Lower leg skin (tissue), 4 donors: ENCODE measurements at regions not wholly inside any gene's neighbourhood (a gene's known extent, or its start where the extent isn't known, plus 50 kb on each side); places are given as distances from the start of the nearest gene placed in this dataset.
"Not testable (repeated sequence)": the region's sequence is repeated elsewhere in the genome, so short reads cannot be mapped to it uniquely, and the experiment has no call there.

Experiments used
- DNase-seq, 2 donors: peaks; one replicate each; pipeline ENCODE4 v3.0.0-alpha.2; 2019; ENCODE audit warnings: low spot score in 2 of 2
- H3K4me3 ChIP-seq: fragments of 200-600 bp; sonication (generic); 2 replicates; pipeline ENCODE4 v1.5.1; 2017; ENCODE audit warnings: mild to moderate bottlenecking, low read depth; ENCODE audit not compliant: poor library complexity, severe bottlenecking
- CTCF ChIP-seq, 3 donors: fragments of 450-650 bp; IDR thresholded peaks; one replicate each; pipeline ENCODE4 v1.5.1; 2016; ENCODE audit warnings: antibody characterized with exemption in 3 of 3, mild to moderate bottlenecking in 3 of 3, moderate library complexity in 2 of 3
- POLR2A ChIP-seq, 2 donors: fragments of 450-650 bp; IDR thresholded peaks; one replicate each; pipeline ENCODE4 v1.6.1; 2016 to 2017; ENCODE audit warnings: antibody characterized with exemption in 2 of 2, mild to moderate bottlenecking in 1 of 2, moderate library complexity in 1 of 2
- WGBS, 2 donors: methylation state at CpG; one replicate each; pipeline ENCODE4 v1.1.5; 2018; 5-methylcytosine and 5-hydroxymethylcytosine counted together
- intact Hi-C: fragments of 100-400 bp; cut with DNase I; formaldehyde crosslinking; loops from one replicate; pipeline ENCODE4 v1.15.0; 2023; ENCODE audit warnings: low total_unique reads

GRCh38 chr18:1544016-1544415 lies 639.3 kb downstream of the ADCYAP1 start:
- TF ChIP-seq POLR2A (IDR thresholded peaks at IDR 0.05) = no peak
- no peak for TF ChIP-seq CTCF (IDR thresholded peaks at IDR 0.05)
- 58 to 70% methylated on average over 3 of the region's 3 CpGs for WGBS, 2 donors
- intact Hi-C loops = no loop called here
- DNase-seq = no peak
- no peak overlapping the region for H3K4me3 ChIP-seq

- DNase-seq, intact Hi-C loops, H3K4me3 ChIP-seq: not testable (repeated sequence)
- WGBS, 2 donors = 58 to 95% methylated on average over 1 of the region's 1 CpG
Observed at GRCh38 chr18:1557711-1558110, 653.0 kb downstream of the ADCYAP1 start.

- no peak overlapping the region for H3K4me3 ChIP-seq
- 57 to 79% methylated on average over 3 of the region's 3 CpGs for WGBS, 2 donors
- intact Hi-C loops = no loop called here
- TF ChIP-seq POLR2A (IDR thresholded peaks at IDR 0.05) = no peak
- no peak for DNase-seq
Observed at GRCh38 chr18:1559563-1559962, 654.9 kb downstream of the ADCYAP1 start.

GRCh38 chr18:1564793-1565192 lies 660.1 kb downstream of the ADCYAP1 start:
- H3K4me3 ChIP-seq = no peak overlapping the region
- DNase-seq = no peak
- intact Hi-C loops = no loop called here
- 69% methylated on average over 3 of the region's 3 CpGs for WGBS, 2 donors
- no peak for TF ChIP-seq CTCF (IDR thresholded peaks at IDR 0.05)
- no peak for TF ChIP-seq POLR2A (IDR thresholded peaks at IDR 0.05)

- TF ChIP-seq CTCF (IDR thresholded peaks at IDR 0.05) = no peak
- TF ChIP-seq POLR2A (IDR thresholded peaks at IDR 0.05) = no peak
- WGBS, 2 donors = 45 to 51% methylated on average over 2 of the region's 2 CpGs
- intact Hi-C loops = no loop called here
- H3K4me3 ChIP-seq = no peak overlapping the region
- DNase-seq = no peak
Observed at GRCh38 chr18:1571206-1571605, 666.5 kb downstream of the ADCYAP1 start.

- intact Hi-C loops = no loop called here
- DNase-seq = no peak
- 68 to 71% methylated on average over 5 of the region's 5 CpGs for WGBS, 2 donors
- no peak for TF ChIP-seq CTCF (IDR thresholded peaks at IDR 0.05)
- no peak for TF ChIP-seq POLR2A (IDR thresholded peaks at IDR 0.05)
- no peak overlapping the region for H3K4me3 ChIP-seq
Observed at GRCh38 chr18:1573732-1574131, 669.1 kb downstream of the ADCYAP1 start.

GRCh38 chr18:1575084-1575483 lies 670.4 kb downstream of the ADCYAP1 start:
- WGBS, 2 donors = 53 to 56% methylated on average over 3 of the region's 3 CpGs
- intact Hi-C loops = no loop called here
- TF ChIP-seq CTCF (IDR thresholded peaks at IDR 0.05) (no peak), POLR2A (IDR thresholded peaks at IDR 0.05) (no peak)

More at GRCh38 chr18:1575084-1575483, 670.4 kb downstream of the ADCYAP1 start:
- no peak overlapping the region for H3K4me3 ChIP-seq
- no peak for DNase-seq
